NOMO-1 treated with dmso at 0.1 percent for 144 hours (cell line): ENCODE measurements at regions not wholly inside any gene's neighbourhood (a gene's known extent, or its start where the extent isn't known, plus 50 kb on each side); places are given as distances from the start of the nearest gene placed in this dataset.
"Not testable (repeated sequence)": the region's sequence is repeated elsewhere in the genome, so short reads cannot be mapped to it uniquely, and the experiment has no call there.

Experiments
- DNase-seq: peaks from one replicate; lab custom pipeline; 2025; ENCODE audit not compliant: unreplicated experiment; lab: John Stamatoyannopoulos, UW

DNA sequence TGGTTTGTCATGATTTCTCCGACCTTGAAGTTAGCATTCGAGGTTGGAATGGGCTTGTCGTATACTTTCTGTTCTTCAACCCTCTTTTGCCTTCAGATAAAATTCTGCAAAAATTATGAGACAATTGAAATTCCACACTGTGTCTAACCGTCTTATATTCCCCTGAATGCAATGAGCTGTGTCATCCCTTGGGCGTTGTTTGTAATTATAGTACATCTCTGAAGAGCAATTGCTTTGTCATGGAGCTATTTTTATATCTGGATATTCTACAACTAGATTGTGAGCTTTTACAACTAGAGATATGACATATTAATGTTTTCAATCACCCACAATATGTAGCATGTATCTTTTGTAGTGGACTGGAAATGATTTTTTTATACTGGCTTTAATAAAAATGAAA, 631.8 kb upstream of the SLC10A2 start:
- DNase-seq: no peak

DNA sequence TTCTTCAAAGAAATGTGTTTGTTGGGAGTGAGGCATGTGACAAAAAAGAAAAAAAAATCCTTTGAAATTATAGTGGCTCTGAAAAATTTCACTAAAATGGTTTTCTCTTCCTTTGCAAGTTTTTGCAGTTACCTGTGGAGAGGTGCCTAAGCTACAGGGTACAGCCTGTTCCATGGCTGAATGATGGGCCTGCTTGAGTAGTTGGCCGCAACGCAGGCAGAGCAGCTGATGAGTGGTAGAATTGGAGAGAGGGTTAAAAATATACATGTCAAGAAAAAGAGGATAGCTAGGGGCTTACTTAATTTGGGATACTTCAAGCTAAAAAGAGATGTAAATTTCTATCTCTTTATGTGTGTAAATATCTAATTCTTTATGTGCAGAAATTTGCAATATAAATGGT, 629.1 kb upstream of the SLC10A2 start:
- no peak for DNase-seq

DNA sequence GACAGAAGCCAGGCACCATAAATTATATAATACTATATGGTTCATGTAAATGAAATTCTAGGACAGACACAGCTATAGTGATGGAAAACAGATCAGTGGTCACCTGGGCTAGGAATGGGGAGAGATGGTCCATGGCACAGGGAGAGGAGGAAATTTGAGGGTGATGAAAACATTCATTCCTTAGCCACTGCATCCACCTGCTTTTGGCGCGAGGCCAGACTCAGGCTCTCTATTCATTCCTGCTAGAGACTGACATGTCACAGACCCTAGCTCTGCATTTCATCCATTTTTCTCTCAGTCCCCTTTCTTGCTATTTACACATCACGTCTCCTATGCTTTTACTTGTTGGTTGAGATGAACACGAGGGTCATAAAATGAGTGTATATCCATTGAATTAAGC, 628.3 kb upstream of the SLC10A2 start:
- no peak for DNase-seq

DNA sequence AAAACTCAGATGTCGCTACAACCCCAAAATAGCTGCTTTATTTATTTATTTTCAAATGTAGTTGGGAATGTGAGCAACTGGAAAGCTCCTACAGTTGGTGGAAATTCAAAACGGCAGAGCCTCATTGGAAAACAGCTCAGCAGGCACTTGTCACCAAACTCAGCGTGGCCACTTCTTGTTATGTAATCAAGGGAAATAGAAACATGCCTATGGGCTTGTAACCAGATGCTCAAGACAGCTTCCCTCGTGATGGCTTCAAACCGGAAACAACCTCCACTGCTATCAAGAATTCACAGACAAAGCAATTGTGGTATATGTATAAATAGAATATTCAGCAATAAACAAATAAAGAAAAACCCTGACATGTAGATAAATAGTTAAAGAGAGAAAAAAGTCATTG, 627.8 kb upstream of the SLC10A2 start:
- DNase-seq: no peak

DNA sequence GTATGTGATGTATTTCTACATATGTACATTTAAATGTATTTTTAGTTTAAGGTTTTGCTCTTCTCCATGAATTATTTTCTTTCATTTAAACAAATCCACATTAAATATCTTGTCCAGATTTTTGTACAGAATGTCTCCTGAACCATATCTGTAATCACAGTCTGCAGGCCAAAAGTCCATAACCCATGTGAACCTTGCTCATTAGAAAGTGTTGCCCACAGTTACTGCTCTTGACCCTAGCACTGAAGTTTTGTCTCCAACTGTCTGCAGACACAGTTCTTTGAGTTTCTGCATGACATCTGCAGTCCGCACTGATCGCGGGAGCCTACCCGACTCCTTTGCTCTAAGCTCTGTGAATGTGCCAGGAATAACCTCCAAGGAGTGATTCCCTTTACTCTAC, 626.2 kb upstream of the SLC10A2 start:
- no peak for DNase-seq

DNA sequence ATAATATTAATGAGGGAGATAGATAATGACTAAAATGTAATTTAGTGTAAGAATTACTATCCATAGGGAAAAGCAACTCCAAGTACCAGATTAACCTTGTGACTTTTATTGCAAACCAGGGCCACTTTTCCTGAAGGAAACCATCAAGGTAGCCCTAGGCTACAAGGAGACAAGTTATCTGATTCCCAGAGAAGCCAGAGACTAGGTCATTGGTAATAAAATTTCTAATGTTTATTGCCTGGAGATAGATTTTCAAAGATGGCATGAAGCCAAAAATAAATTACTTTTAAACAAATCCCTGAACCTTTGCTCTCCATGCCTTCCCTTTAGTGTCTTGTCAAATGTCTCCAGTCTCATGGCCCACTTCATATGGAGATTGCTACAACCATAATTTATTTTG, 610.1 kb upstream of the SLC10A2 start:
- no peak for DNase-seq

DNA sequence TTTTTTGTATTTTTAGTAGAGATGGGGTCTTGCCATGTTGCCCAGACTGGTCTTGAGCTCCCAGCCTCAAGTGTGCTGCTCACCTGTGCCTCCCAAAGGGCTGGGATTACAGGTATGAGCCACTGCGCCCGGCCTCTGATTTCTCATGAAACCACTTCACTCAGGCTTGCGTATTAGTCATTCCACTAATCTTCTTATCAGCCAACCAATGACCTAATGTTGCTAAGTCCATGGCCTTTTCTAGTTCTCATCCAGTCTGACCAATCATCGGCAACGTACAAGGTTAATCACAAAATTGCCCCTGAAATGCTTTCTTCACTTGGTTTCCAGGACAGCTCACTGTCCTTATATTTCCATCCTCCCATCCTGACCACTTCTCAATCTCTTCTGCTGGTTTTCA, 605.3 kb upstream of the SLC10A2 start:
- no peak for DNase-seq

DNA sequence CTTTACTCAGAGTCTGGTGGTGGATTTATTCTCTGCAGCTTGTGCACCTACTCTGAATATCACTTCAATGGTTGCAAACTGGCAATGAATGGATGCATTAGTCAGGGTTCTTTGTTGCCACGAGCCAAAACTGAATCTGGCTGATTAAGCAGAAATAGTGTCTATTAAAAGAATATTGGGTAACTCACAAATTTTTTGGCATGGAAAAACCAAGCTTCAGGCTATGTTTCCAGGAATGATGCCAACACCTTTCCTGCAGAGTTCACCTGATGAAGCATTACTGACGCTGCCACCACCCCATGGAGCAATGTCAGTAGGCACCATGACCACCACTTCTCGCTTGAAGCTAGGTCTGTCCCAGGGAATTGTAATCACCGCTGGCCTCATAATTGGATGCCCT, 597.8 kb upstream of the SLC10A2 start:
- DNase-seq: no peak

DNA sequence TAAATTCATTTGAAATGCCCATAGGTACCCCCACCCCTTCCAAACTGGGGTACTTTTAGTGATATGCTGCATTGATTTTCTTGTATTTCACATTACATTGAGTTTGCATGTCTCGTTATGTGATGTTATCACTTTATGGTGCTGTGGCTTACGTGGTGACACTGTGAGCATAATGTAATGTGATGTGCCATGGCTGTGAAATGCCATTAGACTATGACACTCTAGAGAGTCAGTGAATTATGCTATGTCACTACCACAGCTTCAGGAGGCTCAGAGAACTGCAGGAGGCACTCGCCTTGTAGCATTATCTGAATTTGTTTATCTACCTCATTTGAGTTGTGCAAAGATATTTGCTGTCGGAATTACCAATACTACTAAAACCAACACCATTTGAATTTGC, 590.1 kb upstream of the SLC10A2 start:
- no peak for DNase-seq

DNA sequence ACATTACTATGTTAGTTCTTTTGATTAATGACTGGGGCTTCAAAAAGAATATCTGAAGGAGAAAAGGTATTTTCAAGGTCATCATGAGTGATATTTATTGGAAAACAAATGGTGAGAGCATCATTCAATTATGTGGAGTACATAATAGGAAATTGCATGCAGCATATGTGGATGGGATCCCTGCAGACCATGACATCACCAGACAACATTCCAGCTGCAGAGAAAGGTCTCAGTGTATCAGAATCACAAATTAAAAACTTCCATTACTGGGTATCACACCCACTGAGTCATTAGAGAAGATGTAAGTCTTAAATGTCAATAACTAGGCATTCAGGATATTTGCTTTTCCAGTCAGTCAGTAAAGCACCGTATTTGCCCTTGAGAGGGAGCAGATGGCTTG, 574.4 kb upstream of the SLC10A2 start:
- DNase-seq: no peak

DNA sequence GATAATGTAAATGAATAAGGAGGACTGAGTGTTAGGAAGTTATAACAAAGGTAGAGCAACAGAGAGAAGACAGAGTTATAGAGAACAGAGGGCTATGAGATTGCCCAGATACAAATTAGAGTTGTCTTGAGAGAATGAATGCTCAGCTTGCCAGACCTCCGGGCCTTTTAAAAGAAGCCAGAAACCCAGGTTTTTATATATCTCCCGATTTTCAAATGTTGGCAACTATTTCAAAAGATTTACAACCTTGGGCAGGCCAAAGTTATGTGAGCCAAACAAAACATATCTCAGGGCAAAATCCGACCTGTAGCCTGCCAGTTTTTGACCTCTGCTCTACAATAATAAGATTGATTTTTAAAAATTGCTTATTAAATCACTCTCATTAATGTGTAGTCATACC, 573.1 kb upstream of the SLC10A2 start:
- no peak for DNase-seq

DNA sequence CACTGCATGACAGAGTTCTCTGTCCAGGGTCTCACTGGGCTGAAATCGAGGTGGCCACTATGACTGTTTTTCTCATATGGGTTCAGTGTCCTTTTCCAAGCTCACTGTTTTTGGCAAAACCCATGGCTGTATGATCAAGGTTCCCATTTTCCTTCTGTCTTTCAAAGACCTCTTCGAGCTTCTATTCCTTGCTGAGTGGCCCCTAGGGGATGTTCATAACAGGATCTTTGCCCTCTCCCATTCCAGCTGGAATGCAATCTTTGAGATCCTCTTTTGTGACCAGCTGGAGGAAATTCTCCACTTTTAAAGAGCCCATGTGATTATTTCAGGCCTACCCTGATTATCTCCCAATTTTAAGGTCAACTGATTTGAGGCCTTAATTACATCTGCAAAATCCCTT, 572.5 kb upstream of the SLC10A2 start:
- DNase-seq: no peak

DNA sequence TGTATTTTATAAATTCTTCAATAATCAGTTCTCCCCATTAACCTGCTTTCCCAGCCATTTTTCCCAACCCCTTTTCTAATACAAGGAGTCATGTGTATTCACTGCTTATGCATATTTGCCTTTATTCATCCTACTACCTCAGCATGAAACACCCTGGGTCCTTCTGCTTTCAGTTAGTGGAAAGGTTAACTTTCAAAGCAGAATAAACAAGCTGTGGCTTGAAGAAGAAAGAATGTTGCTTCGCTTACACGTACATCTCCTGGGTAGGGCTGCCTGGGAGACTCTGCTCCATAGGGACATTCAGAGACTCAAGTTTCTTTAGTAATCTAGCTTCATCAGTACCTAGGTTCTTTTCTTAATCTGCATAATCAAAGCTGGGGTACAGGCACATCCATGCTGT, 567.8 kb upstream of the SLC10A2 start:
- DNase-seq: no peak

DNA sequence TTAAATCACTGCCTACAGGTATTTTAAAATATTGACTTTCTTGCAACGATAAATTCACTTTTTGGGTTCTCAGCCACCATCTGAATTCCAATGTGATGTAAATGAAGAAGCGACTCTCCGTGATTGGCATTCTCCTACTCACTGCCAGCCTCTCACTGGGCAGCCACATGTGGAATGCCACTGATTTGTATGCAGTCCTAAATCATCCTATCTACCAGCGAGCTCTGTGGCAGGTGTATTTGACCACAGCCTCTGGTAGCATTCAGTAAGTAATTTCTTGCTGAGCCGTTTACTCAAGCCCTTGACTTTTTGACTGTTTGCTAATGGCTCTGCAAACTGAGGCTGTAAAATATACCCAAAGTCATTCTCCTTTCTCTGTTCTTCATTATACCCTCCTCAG, 559.0 kb upstream of the SLC10A2 start:
- DNase-seq: no peak

DNA sequence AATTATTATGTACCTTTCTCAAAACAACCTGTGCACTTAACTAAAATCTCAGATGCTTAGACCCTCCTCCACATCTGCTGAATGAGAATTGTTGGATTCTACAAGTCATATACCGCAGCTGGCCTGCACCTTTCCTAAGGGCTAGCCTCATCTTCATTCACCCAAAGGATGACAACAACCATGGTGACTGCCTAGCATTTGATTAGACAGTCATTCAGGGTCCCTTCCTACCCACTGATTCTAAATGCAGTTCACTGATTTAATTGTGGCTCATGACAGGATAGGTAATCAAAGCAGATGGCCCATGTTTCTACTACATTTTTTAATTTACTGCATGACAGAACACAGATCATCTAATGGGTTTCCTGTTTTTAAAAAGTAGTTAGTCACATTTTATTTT, 551.9 kb upstream of the SLC10A2 start:
- DNase-seq: no peak

DNA sequence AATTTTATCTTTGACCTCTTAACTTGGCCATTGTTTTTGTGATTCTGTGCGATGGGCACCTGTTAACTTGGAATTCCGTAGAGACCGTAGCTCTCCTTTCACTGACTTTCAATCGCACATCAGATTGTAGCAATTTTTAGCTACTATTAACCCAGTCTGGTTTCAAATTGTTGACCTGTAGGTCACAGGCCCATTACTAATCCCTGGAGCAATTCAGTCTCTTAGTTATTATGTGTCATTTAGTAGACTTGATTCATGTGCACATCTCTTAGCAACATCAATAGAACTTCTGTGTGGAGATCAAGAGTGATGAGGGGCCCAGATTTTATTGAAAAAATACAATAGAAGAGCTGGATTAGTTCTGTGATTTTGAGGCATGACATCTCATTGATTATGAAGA, 549.6 kb upstream of the SLC10A2 start:
- DNase-seq: no peak

DNA sequence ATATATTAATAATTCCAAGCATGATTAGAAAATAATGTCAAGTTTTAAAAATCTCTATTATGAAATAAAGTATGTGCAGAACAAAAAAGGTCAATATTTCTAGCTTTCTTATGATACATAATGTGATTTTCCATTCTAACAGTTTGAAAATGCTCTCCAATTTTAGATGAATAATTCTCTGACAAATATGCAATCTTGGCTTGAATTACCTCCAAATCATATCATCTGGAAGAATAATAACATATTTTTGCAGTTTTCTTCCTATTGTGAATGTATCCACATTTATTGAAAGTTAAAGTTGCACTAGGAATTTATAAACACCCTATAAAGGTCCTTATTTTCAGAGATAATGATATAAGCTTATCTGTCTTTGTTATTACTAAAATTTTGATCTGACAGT, 548.5 kb upstream of the SLC10A2 start:
- no peak for DNase-seq

DNA sequence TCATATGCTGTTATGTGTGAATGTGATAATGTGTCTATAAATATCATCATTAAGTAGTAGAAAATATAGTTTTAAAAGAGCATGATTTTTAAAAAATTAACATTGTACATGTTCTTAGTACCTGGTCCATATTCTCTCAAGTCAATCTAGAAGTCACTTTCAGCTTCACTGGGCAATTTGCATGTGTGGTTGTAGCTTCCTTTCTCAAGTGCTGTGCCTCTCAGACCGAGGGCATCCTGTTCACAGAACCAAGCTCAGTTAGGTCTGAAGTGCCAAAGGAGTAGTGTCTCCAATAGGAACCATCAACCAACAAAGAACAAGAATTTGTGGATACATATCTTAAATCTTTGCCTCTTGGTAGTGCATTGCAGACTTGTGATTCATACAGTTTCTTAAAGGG, 541.8 kb upstream of the SLC10A2 start:
- DNase-seq: no peak

DNA sequence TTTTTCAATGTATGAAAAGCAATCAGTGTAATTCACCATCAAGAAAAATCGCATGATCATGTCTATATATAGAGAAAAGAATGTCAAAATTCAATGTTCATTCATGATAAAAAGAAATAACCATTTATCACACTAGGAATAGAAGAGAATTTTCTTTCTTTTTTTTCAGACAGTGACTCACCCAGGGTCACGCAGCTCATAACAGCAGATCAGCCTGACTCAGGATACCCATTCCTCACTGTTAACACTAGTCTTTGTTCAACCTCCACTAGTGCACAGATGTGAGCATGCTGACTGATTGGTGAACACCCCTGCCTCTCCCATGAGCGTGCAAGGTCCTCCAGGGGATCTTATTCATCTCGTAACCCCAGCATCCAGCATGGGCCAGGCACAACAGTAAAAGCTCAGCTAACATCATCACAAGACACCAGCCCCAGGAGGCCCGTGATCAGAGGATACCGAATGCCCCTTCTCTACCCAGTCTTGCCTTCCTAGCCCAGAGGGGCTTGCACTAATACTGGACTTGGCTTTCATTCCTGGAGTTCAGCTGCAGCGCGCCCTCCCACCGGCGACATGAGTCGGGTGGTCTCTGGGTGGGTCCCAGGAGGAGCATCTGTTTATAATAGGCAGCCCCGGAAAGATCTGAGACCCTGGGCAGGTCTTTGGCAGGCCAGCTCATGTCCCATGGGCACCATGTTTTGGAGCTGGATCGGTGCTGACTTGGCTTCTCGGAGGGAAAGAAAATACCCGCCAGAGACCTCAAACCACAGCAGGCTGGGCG, 539.5 kb upstream of the SLC10A2 start:
- no peak for DNase-seq

DNA sequence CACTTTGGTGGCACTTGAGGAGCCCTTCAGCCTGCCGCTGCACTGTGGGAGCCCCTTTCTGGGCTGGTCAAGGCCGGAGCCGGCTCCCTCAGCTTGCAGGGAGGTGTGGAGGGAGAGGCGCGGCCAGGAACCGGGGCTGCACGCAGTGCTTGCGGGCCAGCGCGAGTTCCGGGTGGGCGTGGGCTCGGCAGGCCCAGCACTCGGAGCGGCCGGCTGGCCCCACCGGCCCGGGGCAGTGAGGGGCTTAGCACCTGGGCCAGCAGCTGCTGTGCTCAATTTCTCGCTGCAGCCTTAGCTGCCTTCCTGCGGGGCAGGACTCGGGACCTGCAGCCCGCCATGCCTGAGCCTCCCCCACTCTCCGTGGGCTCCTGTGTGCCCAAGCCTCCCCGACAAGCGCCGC, 533.7 kb upstream of the SLC10A2 start:
- not testable (repeated sequence) for DNase-seq

DNA sequence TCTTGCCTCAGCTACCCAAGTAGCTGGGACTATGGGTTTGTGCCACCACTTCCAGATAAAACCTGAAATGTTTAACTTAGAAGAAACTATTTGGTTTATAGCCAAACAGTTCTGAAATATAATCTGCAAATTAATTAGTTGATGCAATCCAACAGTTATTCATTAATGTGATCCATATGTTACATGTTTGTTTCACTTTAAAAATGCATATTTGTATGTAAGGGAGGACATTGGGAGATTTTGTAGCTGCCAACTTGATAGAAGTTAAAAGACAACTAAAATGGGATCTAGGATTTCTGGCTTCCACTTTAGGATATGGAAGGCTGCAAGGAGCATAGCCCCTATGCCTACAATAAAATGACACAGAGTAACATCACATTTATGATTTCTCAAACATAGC, 532.5 kb upstream of the SLC10A2 start:
- DNase-seq: no peak

DNA sequence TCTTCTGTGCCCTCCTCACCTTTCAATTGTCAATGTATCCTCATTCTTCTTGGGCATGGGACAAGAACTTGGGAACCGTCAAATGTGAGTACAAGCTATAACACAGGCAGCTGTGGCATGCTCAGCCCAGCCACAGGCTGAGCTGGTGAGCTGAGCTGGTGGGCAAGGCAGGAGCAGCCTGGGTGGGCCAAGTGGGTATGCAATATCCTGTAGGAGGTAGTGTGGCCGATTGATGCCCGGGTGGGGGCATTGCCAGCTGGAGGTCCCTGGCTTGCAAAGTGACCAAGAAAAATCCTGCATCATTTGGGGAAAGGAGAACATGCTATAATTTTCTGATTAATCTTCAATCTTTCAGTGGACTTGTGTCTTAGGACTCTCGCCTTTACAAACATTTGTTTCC, 507.2 kb upstream of the SLC10A2 start:
- no peak for DNase-seq

DNA sequence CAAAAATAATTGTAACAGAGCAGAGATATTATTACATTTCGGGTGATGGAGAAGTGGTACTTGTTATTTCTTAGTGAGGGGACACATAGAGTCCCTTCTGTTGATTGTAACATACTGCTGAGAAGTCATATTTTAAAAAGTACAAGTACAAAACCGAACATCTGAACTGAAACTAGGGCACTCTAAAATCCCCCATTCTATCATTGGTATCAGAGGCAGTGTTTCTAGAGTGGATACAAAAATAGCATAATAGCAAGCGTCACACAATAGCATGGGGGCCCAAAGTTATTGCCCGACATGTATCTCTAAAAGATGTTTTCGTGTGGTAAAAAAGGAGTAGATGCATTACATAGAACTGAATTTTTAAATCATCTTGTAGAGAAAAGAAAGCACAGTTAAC, 502.1 kb upstream of the SLC10A2 start:
- DNase-seq: no peak

DNA sequence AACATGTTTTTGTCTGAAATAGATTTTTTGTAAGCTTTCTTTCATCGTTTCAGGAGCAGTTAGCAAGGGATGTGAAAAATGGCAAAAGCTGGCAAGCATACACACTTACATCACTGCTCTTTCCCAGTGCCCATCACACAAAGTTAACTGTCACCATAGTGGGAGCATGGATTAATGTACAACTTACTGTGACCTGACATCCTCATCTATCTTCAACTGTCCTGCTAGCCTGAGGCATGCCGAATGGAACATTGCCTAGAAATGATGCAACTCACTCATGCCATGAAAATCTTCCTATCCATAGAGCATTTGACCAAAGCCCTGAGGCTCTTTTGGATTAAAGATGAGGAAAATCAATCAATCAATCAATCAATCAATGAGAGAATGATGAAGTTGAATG, 491.7 kb upstream of the SLC10A2 start:
- DNase-seq: no peak
